HG03378 (cell line): ENCODE measurements at regions not wholly inside any gene's neighbourhood (a gene's known extent, or its start where the extent isn't known, plus 50 kb on each side); places are given as distances from the start of the nearest gene placed in this dataset.

Experiments used
- ATAC-seq: cut with Tn5 transposase; IDR thresholded peaks from one replicate; pipeline ENCODE4 v1.9.1; 2021; ENCODE audit warnings: mild to moderate bottlenecking, moderate library complexity; ENCODE audit not compliant: unreplicated experiment

DNA sequence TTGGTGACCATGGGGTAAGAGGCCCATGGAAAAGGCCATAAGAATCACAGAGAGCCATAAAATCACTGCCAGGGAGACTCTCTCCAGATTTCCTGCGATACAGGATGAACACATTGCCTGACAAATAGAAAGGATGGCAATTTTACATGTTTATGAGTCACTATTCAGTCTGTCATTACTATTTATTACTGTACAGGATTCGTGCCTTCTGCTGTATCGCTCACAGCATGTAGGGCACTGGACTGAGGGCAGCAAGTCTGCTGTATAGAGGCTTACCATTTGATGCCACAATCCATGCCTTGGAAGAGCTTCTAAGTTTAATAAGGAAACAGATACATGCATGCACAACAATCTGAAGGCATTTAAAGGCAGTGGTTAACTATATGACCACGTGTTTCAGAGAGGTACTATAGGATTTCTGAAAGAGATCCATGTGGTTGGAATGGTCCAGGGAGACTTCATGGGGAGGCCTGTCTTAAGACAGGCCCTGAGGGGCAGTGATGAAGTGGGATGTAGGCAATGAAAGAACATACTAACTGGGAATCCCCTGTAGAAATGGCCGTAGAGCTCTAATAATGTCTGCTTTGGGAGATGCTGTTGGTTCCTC, 702.4 kb upstream of the RAB6C start:
- ATAC-seq = no peak

DNA sequence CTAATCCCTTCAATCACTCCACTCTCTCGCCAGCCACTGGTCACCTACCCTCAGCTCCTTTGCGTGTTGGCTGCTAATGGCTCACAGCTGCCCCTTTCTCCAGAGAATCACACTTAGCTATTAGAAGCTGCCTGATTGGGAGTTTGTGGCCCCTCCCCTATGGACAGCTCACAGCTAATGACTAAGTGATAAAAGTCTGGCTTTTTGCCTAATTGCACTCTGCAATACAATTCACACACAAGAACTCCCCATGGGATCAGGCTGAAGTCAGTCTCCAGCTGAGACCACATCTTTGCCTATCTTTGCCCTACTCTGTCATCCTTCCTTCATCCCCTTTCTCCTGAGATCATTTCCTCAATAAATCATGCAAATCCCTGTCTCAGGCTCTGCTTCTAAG, 701.9 kb upstream of the RAB6C start:
- no peak for ATAC-seq

DNA sequence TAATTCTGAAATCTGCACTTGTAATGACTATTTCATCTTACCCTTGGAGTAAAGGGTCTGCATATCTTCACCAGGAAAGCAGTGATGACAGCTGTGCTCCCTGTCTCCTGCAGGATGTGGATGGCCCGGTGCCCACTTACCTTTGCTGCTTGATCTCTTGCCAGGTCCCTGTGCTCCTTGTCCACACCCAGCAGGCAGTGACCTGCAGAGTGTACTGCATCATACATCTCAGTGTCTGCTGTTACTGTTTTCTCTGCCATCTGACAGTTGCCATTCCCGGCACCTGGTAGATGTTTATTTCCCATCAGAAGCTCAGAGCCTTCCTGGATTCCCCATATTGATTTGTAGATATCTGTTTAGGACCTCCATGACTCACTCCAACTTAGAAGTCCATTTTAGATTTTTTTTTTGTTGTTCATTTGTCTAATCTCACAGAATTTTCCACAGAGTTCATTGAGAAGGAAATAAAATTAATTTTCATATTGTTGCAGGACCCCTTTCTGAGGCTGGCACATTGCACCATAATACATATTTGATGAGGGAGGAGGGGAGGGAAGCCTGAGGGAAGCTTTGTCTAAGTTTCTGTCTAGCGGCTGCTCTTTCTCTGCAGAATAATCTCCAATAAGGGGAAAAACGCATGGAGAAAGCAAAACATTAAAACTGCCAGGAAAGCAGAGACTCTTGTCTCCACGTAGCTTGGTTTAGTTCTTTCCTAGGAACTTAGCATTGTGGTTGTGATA, 697.5 kb upstream of the RAB6C start:
- no peak for ATAC-seq

DNA sequence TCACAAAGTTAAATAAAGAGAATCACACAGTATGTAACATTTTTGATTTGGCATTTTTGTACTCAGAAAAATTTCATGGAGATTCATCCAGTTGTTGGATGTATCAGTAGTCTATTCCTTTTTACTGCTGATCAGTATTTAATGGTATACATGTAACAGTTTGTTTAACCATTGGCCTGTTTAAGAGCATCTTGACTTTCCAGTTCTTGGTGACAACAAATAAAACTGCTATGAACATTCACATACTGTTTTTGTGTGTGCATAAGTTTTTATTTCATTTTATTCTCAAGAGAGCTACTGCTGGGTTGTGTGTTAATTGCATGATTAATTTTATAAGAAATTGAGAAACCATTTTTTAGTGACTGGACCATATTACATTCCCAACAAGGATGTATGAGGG, 694.5 kb upstream of the RAB6C start:
- ATAC-seq = no peak

DNA sequence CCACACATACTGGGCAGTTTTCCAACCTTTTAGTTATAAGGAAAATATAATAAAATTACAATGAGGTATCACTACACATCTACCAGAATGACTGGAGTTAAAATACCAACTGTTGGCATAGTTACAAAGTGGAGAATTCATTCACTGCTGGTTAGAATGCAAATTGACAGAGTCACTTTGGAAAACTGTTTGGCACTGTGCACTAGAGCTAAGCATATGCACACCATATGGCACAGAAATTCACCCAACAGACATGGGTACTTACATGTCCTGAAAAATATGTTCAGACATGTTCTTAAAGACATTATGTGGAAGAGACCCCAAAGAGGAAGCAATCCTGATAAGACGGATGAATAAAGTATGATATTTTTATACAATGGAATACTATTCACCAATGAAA, 686.1 kb upstream of the RAB6C start:
- no peak for ATAC-seq

DNA sequence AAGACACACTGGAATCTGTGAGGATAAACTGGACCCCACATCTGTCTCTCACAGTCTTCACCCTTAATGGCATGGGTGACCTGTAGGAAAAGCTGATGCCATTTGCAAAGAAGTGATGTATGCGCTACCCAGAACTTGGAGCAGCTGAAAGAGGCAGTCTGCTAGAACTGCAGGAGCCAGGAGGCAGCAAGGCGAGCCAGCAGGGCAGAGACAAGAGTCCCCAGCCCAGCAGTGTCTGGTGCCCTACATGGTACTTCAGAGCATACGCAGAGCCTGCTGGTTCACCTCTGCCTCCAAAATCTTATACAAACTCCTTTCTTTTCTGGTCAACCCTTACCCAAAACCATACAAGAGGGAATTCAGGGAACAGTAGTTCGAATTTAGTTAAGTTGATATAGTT, 683.1 kb upstream of the RAB6C start:
- ATAC-seq = no peak

DNA sequence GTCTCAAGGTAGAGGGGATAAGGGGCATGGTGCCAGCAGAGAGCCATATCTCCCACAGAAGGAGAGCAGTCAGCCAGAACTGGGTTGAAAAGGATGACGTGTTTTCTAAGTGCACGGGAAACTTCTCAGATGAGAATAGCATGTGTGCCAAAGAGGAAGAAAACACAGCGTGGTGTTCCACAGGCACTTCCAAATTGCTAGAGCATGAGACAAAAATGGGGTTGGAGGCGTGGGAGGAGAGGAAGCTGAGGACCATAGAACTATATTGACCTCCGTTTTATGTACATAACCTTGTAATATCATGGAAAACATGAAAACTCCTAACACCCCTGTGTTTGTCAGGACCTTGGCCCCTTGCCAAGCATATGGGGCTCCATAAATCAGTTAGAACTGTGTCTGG, 682.7 kb upstream of the RAB6C start:
- ATAC-seq = no peak

DNA sequence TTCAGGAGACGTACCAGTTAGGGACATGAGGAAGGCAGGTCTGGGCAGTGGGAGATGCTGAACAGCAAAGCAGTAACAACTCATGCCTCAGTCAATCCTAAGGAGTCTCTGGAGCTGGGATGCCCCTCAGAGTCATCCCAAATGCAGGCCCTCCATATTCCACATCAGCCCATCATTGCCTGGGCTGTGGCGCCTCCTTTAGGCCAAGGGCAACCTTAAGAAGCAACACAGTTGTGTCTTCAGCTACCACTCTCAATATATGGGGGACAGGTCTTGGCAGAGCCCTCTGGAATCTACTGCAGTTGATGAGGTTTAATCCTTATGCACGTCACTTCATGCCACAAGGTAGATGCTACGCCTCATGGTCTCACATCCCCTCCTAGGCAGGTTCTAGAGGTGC, 682.0 kb upstream of the RAB6C start:
- no peak for ATAC-seq

DNA sequence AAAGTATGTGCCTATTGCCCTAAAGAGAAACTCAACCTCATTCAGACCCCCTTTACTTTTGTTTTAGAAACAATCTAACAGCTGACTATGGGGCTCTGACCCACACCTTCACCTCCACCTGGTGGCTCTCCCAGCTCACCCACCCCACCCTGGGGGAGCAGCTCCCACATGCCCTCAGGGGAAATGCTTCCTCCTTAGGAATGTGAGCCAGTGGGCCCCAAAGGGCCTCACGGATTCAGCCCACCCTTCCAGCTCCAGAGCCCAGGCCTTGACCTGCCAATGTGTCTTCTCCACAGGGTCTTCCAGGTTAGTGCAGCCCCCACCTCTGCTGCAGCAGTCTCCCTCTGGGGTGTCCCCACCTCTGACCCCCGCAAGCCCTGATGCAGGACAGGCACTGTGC, 680.1 kb upstream of the RAB6C start:
- ATAC-seq = no peak

DNA sequence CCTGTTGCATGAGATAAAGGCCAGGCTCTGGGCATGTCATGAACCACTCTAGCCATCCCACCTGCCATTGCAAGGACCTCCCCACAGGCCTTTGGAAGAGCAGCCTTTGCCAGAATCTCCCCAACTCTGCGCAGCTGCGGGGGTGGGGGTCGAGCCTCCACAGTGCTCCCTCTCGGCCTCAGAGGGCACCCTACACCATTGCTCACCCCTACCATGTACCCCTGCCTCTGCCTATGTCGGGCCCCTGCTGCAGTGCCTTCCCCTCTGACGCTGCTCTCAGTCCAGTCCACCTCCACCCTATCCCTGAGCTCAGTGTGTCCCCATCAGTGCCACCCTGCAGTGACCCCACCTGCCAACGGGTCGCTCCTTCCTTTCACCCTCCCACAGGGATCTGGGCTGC, 679.7 kb upstream of the RAB6C start:
- ATAC-seq = no peak

DNA sequence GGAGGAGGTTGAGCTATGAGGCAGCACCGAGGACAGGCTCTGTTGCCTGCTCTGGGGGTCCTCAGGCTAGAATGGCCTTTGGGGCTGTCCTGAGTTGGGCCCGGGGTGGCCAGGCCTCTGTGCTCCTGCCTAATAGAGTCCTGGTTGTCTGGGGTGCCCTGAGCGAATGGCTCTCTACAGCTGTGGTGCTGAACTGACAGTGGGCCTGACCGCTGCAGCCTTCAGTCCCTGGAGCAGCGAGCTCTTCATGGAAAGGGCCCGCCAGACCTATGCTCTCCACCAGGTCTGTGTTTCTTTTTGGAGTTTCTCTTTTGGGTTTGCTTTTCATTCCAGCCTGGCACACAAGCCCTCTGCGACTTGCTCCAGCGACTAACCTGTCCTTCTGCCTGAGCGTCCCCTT, 679.0 kb upstream of the RAB6C start:
- no peak for ATAC-seq

DNA sequence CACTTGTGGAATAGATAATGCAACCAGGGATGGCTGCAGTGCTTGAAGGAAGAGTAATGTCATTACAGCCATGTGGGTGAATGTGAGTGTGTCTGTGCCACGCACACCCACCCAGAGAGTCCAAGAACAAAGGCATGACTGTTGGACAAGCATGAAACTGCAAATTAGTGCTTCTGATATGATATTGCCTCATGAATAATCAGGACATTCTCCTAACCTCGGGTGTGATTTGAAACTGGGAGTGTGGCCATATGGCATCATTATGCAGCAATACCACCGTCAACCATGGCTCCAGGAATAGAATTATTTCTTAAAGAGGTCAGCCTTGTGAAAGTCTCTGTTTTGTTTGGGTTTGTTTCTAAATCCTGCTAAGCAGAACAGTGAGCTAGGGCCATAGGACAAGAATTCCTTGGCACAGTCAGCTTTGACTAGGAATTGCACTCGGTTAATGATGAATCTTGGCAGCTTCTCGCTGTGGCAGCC, 678.0 kb upstream of the RAB6C start:
- no peak for ATAC-seq

DNA sequence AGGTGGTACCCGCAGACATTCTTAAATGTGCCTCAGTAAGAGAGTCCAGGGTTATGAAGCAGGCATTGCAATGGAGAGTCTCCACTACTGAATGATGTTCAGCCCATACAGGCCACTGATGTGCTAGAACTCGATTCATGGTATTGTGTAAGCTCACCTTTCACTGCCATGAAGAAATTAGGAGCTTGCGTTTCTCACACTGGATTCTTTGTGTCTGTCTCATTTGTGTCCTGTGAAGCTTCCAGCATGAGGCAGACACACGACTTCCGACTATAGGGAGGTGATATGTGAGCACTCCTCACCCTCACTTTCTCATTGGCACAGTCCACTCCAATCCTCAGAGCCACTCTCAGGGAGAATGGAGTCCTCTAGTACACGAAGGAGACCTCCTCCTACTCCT, 677.4 kb upstream of the RAB6C start:
- no peak for ATAC-seq

DNA sequence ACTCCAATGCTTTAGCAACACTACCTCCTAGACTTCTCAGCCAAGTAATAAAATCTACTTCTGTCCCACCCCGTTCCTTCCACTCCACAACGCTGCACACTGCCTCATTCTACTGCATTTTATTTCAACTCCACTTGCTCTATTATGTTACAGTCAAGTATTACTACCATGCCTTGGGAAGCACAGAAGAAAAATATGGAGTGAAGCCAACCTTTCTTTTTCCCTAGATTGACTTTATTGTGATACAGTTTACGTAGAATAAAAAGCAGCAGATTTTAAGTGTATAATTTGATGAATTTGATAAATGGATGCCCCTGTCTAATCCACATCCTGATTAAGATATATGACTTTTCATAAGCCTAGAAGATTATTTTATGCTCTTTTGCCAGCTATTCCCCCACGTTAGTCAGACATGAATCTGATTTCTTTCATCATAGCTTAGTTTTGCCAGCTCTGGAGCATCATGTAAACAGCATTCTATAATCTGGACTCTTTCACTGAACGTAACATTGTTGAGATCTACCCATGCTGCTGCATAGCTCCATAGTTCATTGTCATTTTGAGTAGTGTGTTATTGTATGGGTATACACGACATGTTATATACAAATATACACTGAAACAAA, 676.8 kb upstream of the RAB6C start:
- ATAC-seq = no peak

DNA sequence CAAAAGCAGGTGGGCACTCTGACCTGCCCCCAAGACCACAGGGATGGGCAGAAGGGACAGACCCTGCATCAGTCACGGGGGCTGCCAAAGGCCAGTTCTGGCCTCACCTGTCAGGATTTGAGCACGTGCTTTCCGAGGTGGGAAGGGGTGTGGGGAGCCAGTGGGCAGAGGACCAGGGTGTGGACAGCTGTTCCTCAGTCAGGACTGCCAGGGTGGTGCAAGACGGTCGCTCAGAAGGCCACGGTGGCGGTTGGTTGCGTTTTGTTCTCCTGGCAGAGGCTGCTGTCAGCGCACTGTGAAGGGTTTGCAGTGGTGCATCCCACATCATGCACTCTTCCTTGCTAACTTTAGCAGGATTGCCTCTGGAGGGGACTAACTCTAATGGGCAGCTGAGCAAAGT, 665.3 kb upstream of the RAB6C start:
- no peak for ATAC-seq

DNA sequence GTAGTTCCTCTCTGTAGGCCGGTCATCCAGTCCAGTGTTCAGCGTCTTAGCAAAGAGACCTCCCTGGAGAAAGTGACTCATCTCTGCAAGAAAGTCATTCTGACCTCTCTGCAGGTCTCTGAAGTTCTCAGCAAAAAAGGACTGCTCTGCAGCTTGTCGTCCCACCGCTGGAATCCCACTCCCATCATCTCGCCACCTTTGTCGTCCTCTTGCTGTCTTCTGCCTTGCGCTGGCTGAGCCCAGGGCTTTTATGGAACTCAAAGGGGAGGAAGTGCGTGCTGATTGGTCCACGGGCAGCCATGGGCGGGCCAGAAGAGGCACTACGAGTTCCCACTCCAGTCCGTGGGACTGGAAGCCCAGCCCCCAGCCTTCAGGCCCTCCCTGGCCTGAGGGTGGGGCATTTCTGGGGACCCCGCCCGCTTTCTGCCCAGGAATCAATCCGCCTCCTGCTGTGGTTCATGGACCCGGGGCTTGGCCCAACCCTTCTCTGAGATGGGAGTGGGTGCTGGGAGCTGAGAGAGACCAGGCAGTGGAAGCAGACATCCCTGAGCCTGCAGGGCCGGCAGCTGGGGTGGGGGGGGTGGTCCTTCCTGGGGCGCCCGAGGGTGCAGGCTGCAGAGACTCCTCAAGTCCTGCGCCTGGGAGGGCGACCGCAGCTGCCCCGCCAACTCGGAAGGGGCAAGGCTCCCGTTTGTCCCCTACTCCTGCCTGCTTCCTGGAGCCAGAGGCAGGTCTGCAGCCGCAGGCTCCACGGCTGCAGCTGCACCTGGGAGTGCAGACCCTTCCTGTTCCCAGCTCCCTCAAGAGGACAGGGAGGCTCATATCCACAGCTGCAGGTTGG, 660.7 kb upstream of the RAB6C start:
- ATAC-seq = no peak

DNA sequence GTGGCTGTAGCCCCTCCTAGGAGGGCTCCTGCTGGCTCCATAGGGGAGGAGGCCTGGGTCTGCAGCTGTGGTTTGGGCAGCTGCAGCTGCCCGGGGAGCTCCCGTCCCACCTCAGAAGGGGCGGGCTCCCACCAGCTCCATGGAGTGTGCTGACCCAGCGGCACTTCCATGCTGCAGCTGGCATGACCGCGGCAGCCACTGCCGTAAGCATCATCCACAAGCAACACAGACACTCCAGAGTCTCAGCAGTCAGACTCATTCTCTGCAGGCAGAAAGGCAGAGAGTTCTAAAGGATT, 660.1 kb upstream of the RAB6C start:
- no peak for ATAC-seq

DNA sequence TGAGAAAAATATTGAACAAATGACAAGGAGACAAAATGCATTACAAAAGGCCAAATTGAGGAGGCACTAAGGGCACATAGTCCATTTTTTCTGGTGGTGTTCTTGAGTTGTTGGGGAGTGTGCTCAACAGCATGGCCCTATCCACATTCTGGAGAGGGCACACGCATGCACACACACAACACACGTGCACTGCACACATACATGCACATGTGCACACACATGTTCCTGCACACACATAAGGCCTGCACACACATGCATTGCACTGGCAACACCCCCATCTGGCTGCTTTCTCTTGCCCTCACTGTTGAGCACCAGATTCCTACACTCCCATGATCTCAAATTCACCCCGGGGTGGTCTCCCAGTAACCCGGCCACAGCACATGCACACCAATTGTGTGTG, 659.2 kb upstream of the RAB6C start:
- no peak for ATAC-seq

DNA sequence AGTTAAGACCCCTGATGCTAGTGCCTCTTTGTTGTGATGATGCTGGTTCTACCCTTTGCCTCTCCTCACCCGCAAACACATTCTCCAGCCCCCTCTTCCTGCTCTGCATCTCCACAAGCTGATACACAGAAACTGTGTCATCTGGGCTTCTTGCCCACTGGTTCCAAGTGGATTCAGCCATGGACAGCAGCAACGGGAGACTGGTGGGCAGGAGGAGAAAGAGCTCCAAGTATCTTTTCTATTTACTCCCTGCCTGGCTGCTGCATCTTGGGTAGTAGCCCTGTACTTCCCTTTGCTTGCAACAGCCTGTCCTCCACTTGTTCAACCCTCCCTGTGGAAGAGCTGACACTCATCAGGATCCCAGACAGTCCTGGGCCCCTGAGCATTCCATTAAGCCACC, 655.1 kb upstream of the RAB6C start:
- ATAC-seq = no peak

DNA sequence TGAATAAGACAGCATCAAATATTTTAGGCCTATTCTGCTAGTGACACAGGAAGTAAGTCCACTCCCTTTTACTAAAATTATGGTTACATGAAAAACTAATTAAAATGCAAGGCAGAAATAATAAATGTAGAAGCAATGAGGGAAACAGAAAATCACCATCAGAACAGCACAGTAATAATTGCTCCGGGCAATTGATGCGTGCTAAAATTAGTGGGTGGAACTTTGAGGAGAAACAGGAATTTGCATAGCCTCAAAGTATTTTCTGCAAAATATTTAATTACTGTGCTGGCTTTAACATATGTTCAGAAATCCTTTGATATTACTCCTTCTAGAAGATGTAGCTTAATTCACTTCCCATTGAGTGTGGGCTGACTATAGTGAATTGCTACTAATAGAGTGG, 654.3 kb upstream of the RAB6C start:
- ATAC-seq = no peak

DNA sequence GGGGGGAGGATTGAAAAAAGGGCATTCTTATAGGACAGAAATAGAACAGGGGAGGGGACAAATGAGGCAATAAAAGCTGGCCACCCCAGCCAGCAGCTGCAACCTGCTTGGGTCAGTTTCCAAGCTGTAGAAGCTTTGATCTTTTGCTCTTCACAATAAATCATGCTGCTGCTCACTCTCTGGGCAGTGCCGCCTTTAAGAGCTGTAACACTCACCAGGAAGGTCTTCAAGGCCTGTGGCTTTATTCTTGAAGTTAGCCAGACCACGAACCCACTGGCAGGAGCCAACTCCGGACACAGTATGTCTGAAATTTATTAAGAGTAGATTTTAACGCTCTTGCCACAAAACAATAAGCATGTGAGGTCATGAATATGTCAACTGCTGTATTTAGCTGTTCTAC, 649.9 kb upstream of the RAB6C start:
- ATAC-seq = no peak

DNA sequence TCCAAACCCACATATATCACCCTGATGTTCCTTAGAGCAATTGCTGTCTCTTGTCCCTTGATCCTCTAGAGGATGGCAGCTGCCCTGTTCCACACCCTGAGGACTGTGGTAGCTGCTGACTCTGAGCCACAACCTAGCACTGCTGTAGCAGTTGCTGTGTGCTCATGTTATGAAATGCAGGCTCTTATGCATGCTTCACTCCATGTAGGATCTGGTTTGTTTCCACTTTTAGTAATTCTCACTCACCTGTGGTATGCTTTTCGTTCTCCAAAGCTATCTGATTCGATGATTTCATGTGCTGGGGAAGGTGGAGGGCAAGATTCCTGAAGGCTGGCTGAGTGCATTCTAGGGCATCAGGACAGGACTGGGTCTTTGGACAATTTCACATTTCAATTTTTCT, 649.0 kb upstream of the RAB6C start:
- no peak for ATAC-seq
